ENCODE measurements at regions not wholly inside any gene's neighbourhood (a gene's known extent, or its start where the extent isn't known, plus 50 kb on each side); places are given as distances from the start of the nearest gene placed in this dataset.

- TF ChIP-seq POLR2A (IDR thresholded peaks at IDR 0.05), result no peak
- no peak for TF ChIP-seq CTCF (IDR thresholded peaks at IDR 0.05)
- Histone ChIP-seq H3K9me3 (no peaks in the 10 kb centered on the region), H3K4me1 (no peaks in the 10 kb centered on the region), H3K27me3 (no peaks in the 10 kb centered on the region), H3K27ac (no peak overlapping the region), H3K4me3 (replicated peaks in 1 of 3) (no peak overlapping the region), H3K36me3 (no peaks in the 10 kb centered on the region)
- intact Hi-C loops (cut with DNase I), result no loop called here
- no peak for DNase-seq
- WGBS, 2 donors, result 93 to 94% methylated on average over 2 of the region's 2 CpGs
Measured at GRCh38 chr1:222290866-222291265, 257.0 kb downstream of the HHIPL2 start.

GRCh38 chr1:222288053-222288452, 259.9 kb downstream of the HHIPL2 start:
- H3K4me3 ChIP-seq (replicated peaks in 1 of 3), result no peak overlapping the region
- H3K36me3 ChIP-seq, result no peaks in the 10 kb centered on the region
- H3K27ac ChIP-seq, result no peak overlapping the region
- H3K27me3 ChIP-seq, result no peaks in the 10 kb centered on the region
- intact Hi-C loops (cut with DNase I), result no loop called here
- TF ChIP-seq POLR2A (IDR thresholded peaks at IDR 0.05) (no peak), CTCF (IDR thresholded peaks at IDR 0.05) (no peak)
- no peaks in the 10 kb centered on the region for H3K4me1 ChIP-seq
- DNase-seq, result no peak
- H3K9me3 ChIP-seq, result no peaks in the 10 kb centered on the region
- 66 to 67% methylated on average over 5 of the region's 5 CpGs for WGBS, 2 donors

GRCh38 chr1:222286011-222286410, 261.9 kb downstream of the HHIPL2 start:
- Histone ChIP-seq H3K36me3 (no peaks in the 10 kb centered on the region), H3K27me3 (no peaks in the 10 kb centered on the region), H3K4me3 (replicated peaks in 1 of 3) (no peak overlapping the region), H3K4me1 (no peaks in the 10 kb centered on the region), H3K27ac (no peak overlapping the region), H3K9me3 (no peaks in the 10 kb centered on the region)
- no peak for TF ChIP-seq POLR2A (IDR thresholded peaks at IDR 0.05)
- TF ChIP-seq CTCF (IDR thresholded peaks at IDR 0.05), result no peak
- intact Hi-C loops (cut with DNase I), result no loop called here
- no peak for DNase-seq
- 81 to 96% methylated on average over 3 of the region's 3 CpGs for WGBS, 2 donors

GRCh38 chr1:222285526-222285925, 262.4 kb downstream of the HHIPL2 start:
- intact Hi-C loops (cut with DNase I), result no loop called here

GRCh38 chr1:222284466-222284865, 263.4 kb downstream of the HHIPL2 start:
- H3K4me1 ChIP-seq, result no peaks in the 10 kb centered on the region
- H3K9me3 ChIP-seq, result no peaks in the 10 kb centered on the region
- H3K27ac ChIP-seq, result no peak overlapping the region

More at GRCh38 chr1:222285526-222285925, 262.4 kb downstream of the HHIPL2 start:
- 85 to 97% methylated on average over 1 of the region's 1 CpG for WGBS, 2 donors
- no peaks in the 10 kb centered on the region for H3K36me3 ChIP-seq
- H3K27ac ChIP-seq, result no peak overlapping the region
- no peak overlapping the region for H3K4me3 ChIP-seq (replicated peaks in 1 of 3)
- H3K27me3 ChIP-seq, result no peaks in the 10 kb centered on the region
- no peak for DNase-seq
- H3K9me3 ChIP-seq, result no peaks in the 10 kb centered on the region
- H3K4me1 ChIP-seq, result no peaks in the 10 kb centered on the region
- TF ChIP-seq POLR2A (IDR thresholded peaks at IDR 0.05) (no peak), CTCF (IDR thresholded peaks at IDR 0.05) (no peak)

More at GRCh38 chr1:222284466-222284865, 263.4 kb downstream of the HHIPL2 start:
- Histone ChIP-seq H3K27me3 (no peaks in the 10 kb centered on the region), H3K4me3 (replicated peaks in 1 of 3) (no peak overlapping the region), H3K36me3 (no peaks in the 10 kb centered on the region)
- DNase-seq, result no peak
- intact Hi-C loops (cut with DNase I), result no loop called here
- TF ChIP-seq CTCF (IDR thresholded peaks at IDR 0.05) (no peak), POLR2A (IDR thresholded peaks at IDR 0.05) (no peak)
